Stomach (tissue), 4 donors: ENCODE measurements at regions not wholly inside any gene's neighbourhood (a gene's known extent, or its start where the extent isn't known, plus 50 kb on each side); places are given as distances from the start of the nearest gene placed in this dataset.

Source experiments
- EP300 ChIP-seq: sonication (generic); formaldehyde crosslinking; IDR thresholded peaks from one replicate; pipeline ENCODE4 v1.6.1; 2017; ENCODE audit warnings: antibody characterized with exemption
- POLR2A ChIP-seq, 4 donors: fragments of 450-650 bp; IDR thresholded peaks; one replicate each; pipeline ENCODE4 v1.6.1; 2016; ENCODE audit warnings: antibody characterized with exemption in 4 of 4, control low read depth in 2 of 4, mild to moderate bottlenecking in 1 of 4, moderate library complexity in 1 of 4
- POLR2AphosphoS5 ChIP-seq, 3 donors: sonication (generic); formaldehyde crosslinking; IDR thresholded peaks; one replicate each; pipeline ENCODE4 v1.6.1; 2016; ENCODE audit warnings: antibody characterized with exemption in 3 of 3
- TF ChIP-seq, protein P1 (sequence below), 7 experiments: fragments of 450-650 bp in 4 of 7; fragments of 200-600 bp in 3 of 7; sonication (generic) in 3 of 7; IDR thresholded peaks; one replicate each; pipeline ENCODE4 v1.5.1; 2016 to 2019; ENCODE audit warnings: antibody characterized with exemption in 7 of 7, control low read depth in 2 of 7, mild to moderate bottlenecking in 1 of 7

DNA sequence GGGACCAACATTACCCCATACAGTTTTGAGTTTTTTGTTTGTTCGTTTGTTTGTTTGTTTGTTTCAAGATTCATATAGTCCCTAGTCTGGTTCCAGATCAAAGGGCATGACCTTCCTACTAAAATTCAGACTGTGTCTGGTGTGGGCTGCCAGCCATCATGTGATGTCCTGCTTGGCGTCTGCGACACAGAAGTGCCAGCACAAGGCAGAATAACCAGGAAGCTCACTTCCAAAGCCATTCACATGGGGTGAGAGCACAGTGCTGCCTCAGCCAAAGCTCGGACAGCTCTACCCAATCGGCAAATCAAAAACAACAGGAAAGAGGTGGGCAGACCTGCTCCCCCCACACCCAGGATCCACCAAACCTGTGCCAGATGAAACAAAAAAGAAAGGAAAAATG lies 142.6 kb upstream of the THBS1 start:
- TF ChIP-seq, protein P1, sequence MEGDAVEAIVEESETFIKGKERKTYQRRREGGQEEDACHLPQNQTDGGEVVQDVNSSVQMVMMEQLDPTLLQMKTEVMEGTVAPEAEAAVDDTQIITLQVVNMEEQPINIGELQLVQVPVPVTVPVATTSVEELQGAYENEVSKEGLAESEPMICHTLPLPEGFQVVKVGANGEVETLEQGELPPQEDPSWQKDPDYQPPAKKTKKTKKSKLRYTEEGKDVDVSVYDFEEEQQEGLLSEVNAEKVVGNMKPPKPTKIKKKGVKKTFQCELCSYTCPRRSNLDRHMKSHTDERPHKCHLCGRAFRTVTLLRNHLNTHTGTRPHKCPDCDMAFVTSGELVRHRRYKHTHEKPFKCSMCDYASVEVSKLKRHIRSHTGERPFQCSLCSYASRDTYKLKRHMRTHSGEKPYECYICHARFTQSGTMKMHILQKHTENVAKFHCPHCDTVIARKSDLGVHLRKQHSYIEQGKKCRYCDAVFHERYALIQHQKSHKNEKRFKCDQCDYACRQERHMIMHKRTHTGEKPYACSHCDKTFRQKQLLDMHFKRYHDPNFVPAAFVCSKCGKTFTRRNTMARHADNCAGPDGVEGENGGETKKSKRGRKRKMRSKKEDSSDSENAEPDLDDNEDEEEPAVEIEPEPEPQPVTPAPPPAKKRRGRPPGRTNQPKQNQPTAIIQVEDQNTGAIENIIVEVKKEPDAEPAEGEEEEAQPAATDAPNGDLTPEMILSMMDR (IDR thresholded peaks at IDR 0.05) = no peak
- TF ChIP-seq POLR2A (IDR thresholded peaks at IDR 0.05) (no peak), EP300 (no peak), POLR2AphosphoS5 (IDR thresholded peaks at IDR 0.05) (no peak)
